ENCODE measurements at regions not wholly inside any gene's neighbourhood (a gene's known extent, or its start where the extent isn't known, plus 50 kb on each side); places are given as distances from the start of the nearest gene placed in this dataset.
A peak's percentile ranks its signal among the peaks of the same experiment; 100 is the strongest.

DNA sequence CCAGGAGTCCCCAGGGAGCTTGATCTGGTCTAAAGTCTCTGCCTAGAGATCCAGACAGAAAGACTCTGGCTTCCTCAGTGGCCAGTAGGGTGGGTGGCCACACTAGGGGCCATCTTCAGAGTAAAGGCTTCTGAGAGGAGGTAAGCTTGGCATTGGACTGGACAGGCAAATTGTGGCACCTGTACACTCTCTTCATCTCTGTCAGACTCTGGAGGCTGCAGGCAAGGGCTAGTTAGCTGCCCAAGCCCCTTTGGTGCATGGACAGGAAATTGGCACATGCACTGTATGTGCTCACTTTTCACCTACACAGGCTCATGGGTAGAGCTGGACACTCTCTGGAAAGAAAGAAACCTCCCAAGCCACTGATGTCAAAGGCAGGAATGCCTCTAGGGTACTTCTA, 142.8 kb downstream of the PJA1 start:
- Histone ChIP-seq H3K4me3 (no peak overlapping the region), H3K27ac (no peak overlapping the region)
- DNase-seq (ENCODE audit: low spot score) = no peak
- TF ChIP-seq, protein P1, sequence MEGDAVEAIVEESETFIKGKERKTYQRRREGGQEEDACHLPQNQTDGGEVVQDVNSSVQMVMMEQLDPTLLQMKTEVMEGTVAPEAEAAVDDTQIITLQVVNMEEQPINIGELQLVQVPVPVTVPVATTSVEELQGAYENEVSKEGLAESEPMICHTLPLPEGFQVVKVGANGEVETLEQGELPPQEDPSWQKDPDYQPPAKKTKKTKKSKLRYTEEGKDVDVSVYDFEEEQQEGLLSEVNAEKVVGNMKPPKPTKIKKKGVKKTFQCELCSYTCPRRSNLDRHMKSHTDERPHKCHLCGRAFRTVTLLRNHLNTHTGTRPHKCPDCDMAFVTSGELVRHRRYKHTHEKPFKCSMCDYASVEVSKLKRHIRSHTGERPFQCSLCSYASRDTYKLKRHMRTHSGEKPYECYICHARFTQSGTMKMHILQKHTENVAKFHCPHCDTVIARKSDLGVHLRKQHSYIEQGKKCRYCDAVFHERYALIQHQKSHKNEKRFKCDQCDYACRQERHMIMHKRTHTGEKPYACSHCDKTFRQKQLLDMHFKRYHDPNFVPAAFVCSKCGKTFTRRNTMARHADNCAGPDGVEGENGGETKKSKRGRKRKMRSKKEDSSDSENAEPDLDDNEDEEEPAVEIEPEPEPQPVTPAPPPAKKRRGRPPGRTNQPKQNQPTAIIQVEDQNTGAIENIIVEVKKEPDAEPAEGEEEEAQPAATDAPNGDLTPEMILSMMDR (IDR thresholded peaks at IDR 0.05) = no peak

- no peak for DNase-seq (ENCODE audit: low spot score)
- TF ChIP-seq, protein P1 (IDR thresholded peaks at IDR 0.05) = no peak
- H3K4me3 ChIP-seq = no peak overlapping the region
- no peak overlapping the region for H3K27ac ChIP-seq
Measured at GRCh38 chrX:69021141-69021960, 143.9 kb downstream of the PJA1 start.

DNA sequence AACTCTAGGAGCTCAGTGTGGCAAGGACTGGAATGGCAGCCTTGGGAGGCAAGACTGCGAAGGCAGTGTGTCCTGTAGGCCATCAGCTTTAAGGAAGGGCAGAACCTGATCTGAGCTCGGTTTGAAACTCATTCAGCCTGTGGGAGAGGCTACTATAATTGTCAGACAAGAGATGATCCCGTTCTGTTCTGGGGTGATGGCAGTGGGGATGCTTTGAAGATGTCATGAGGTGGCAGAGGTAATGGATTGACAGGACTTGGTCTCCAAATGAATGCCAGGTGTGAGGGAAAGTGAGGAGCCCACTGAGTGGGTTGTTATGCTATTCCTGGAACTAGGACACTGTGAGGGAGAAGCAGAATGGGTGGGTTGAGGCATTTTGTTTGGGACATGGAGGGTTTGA, 144.9 kb downstream of the PJA1 start:
- no peak overlapping the region for H3K4me3 ChIP-seq
- no peak for DNase-seq (ENCODE audit: low spot score)
- TF ChIP-seq, protein P1 (IDR thresholded peaks at IDR 0.05) = no peak
- no peak overlapping the region for H3K27ac ChIP-seq

- Histone ChIP-seq H3K27ac (no peak overlapping the region), H3K4me3 (no peak overlapping the region)
- TF ChIP-seq, protein P1 (IDR thresholded peaks at IDR 0.05) = no peak
- no peak for DNase-seq (ENCODE audit: low spot score)
Measured at GRCh38 chrX:69019073-69019890, 146.0 kb downstream of the PJA1 start.

- no peak for DNase-seq (ENCODE audit: low spot score)
- Histone ChIP-seq H3K27ac (no peak overlapping the region), H3K4me3 (no peak overlapping the region)
- TF ChIP-seq, protein P1 (IDR thresholded peaks at IDR 0.05) = no peak
Measured at GRCh38 chrX:69018416-69019072, 146.7 kb downstream of the PJA1 start.

DNA sequence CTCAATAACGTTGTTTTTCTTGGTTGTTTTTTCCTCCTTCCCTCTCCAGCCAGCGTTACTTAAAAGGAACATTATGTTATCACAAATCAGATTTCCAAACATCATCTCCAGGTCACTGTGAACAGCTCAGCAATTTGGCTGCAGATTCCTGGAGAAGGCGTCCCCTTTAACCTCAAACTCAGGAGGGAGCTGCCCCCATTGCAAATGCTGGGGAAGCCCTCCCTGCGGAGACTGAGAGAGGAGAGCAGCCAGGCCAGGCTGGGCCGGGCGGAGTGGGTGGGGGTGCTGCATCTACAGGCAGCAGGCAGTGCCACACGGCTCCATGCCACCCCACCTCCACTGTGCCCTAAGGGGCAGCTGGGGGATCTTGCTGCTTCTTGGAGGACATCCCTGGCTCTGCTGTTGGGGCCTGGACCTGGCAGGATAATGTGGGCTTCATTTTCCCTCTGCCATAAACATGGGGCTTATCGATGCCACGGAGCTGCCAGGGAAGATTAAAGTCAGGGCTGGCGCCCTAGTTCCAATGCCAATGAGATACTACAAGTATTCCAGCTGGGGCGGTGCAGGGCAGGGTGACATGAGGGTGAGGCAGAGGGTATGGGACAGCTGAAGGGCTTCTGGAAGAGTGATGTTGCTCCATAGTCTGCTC, 148.8 kb downstream of the PJA1 start:
- no peak overlapping the region for H3K27ac ChIP-seq
- DNase-seq (ENCODE audit: low spot score) = peak; percentile 65
- TF ChIP-seq, protein P1 (IDR thresholded peaks at IDR 0.05) = no peak
- no peak overlapping the region for H3K4me3 ChIP-seq

Data from coronary artery (tissue), 2 donors.